SK-N-SH (cell line): ENCODE measurements at regions not wholly inside any gene's neighbourhood (a gene's known extent, or its start where the extent isn't known, plus 50 kb on each side); places are given as distances from the start of the nearest gene placed in this dataset.

Source experiments
- CTCF ChIP-seq: fragments of 200-600 bp; sonication (generic); IDR thresholded peaks from 2 replicates; pipeline ENCODE4 v1.6.1; 2017; ENCODE audit warnings: antibody characterized with exemption, mild to moderate bottlenecking, moderate library complexity
- EP300 ChIP-seq, 2 experiments: IDR thresholded peaks; 2 replicates each; pipeline versions ENCODE4 v1.4.0 to v1.6.1; 2012; ENCODE audit warnings: borderline replicate concordance in 1 of 2, low read depth in 1 of 2, low read length in 1 of 2
- MAX ChIP-seq: IDR thresholded peaks from 2 replicates; pipeline ENCODE4 v1.4.0; 2012; ENCODE audit warnings: low read depth
- RAD21 ChIP-seq: IDR thresholded peaks from 2 replicates; pipeline ENCODE4 v1.6.1; 2012; ENCODE audit warnings: mild to moderate bottlenecking, low read length

- TF ChIP-seq RAD21 (no peak), CTCF (no peak), EP300 (IDR thresholded peaks at IDR 0.05; ENCODE audit: borderline replicate concordance in 1 of 2, low read depth in 1 of 2, low read length in 1 of 2) (no peak), MAX (no peak)
These were observed 141.0 kb downstream of the INHBB start for GRCh38 chr2:120486946-120487345.
